Epithelial cell of esophagus (primary cell): ENCODE measurements at regions not wholly inside any gene's neighbourhood (a gene's known extent, or its start where the extent isn't known, plus 50 kb on each side); places are given as distances from the start of the nearest gene placed in this dataset.

ENCODE experiments used
- DNase-seq: peaks from one replicate; pipeline ENCODE4 v3.0.0; 2010; ENCODE audit warnings: low read depth
- H3K4me3 ChIP-seq: 2 replicates; pipeline ENCODE4 v1.5.1; 2011; ENCODE audit warnings: mild to moderate bottlenecking, low read length, control low read depth
- TF ChIP-seq, protein P1 (sequence below): IDR thresholded peaks from 2 replicates; pipeline ENCODE4 v1.5.1; 2011; ENCODE audit warnings: low read depth, mild to moderate bottlenecking, low read length, control low read depth, inconsistent platforms; ENCODE audit not compliant: insufficient read depth; ENCODE audit errors: missing control alignments

DNA sequence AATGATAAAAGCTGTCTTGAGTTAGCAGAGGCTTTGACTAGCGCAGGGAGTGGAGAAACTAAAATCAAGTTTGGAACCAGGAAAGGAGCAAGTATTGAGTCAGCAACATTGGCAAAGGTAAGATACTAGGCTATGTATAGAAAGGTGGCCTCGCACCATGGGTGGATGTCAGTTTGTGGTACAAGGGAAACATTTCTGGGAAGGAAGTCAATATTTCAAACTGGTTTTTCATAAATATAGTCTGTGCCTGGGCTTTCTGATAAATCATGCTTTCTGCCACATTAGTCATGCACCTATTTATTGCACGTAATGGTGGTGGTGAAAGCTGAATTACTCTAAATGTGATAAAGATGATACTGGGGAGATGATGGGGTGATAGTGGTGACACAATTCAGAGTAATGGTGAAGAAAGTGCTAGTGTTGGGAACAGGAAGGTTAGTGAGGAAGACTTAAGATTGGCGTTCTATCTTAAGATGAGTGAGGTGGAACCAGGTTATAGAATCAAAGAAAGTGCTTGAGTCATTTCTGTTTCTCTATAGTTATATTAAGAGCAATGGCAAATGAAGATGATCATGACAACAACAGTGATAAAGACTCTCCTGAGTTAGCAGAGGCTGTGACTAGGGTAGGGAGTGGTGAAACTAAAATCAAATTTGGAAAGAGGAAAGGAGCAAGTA lies 729.0 kb downstream of the FAM181B start:
- H3K4me3 ChIP-seq, result no peak overlapping the region
- peak; percentile 51 for DNase-seq
- TF ChIP-seq, protein P1, sequence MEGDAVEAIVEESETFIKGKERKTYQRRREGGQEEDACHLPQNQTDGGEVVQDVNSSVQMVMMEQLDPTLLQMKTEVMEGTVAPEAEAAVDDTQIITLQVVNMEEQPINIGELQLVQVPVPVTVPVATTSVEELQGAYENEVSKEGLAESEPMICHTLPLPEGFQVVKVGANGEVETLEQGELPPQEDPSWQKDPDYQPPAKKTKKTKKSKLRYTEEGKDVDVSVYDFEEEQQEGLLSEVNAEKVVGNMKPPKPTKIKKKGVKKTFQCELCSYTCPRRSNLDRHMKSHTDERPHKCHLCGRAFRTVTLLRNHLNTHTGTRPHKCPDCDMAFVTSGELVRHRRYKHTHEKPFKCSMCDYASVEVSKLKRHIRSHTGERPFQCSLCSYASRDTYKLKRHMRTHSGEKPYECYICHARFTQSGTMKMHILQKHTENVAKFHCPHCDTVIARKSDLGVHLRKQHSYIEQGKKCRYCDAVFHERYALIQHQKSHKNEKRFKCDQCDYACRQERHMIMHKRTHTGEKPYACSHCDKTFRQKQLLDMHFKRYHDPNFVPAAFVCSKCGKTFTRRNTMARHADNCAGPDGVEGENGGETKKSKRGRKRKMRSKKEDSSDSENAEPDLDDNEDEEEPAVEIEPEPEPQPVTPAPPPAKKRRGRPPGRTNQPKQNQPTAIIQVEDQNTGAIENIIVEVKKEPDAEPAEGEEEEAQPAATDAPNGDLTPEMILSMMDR, result no peak

GRCh38 chr11:82003671-82004515 lies 729.8 kb downstream of the FAM181B start:
- DNase-seq, result peak; percentile 75
- no peak overlapping the region for H3K4me3 ChIP-seq

DNA sequence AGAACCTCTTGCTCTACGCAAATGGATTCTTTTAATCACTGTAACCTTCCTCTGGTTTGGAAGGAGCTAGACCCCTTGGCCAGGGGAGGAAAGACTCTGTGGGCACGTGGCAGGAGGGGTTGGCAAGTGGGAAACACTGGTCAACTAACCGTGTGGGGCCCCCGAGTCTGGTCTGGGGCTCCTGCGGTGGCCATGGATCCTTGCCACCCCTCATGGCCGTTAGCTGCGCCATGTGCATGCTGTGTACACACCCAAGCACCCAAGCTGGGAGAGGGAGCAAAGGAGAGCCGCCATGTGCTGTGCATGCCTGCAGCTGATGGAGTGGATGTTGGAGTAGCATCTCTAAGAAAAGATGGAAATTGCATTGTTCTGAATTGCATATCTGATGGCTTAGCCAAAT lies 730.6 kb downstream of the FAM181B start:
- DNase-seq, result no peak
- H3K4me3 ChIP-seq, result no peak overlapping the region
- TF ChIP-seq, protein P1, result no peak

More at GRCh38 chr11:82003671-82004515, 729.8 kb downstream of the FAM181B start:
- TF ChIP-seq, protein P1, result no peak

- H3K4me3 ChIP-seq, result no peak overlapping the region
- no peak for DNase-seq
- TF ChIP-seq, protein P1, result no peak
Measured at GRCh38 chr11:81995889-81996288, 737.8 kb downstream of the FAM181B start.

DNA sequence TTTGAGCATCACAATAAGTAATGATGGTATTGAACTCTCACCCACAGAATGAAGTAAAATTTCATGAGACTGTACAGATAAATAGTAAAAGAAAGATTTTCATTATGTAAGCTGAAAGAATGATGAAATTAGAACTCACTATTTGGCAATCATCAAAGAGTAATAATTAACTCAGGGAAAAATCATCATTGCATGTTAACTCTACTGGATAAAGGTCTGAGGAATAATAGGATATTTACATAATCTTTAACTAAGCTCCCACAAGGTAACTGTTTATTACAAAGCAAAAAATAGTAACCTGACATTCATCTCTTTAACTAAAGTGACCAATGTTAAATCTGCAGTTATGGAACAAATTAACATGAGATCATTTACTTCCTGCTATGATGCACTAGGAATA lies 739.9 kb downstream of the FAM181B start:
- no peak for DNase-seq
- TF ChIP-seq, protein P1, result no peak

GRCh38 chr11:81990659-81991443 lies 742.8 kb downstream of the FAM181B start:
- no peak for DNase-seq
- no peak overlapping the region for H3K4me3 ChIP-seq
- TF ChIP-seq, protein P1, result no peak

More for the DNA sequence above, 739.9 kb downstream of the FAM181B start:
- H3K4me3 ChIP-seq, result no peak overlapping the region
